ENCODE measurements at regions not wholly inside any gene's neighbourhood (a gene's known extent, or its start where the extent isn't known, plus 50 kb on each side); places are given as distances from the start of the nearest gene placed in this dataset.

- TF ChIP-seq CTCF (IDR thresholded peaks at IDR 0.05) (no peak), POLR2A (IDR thresholded peaks at IDR 0.05; ENCODE audit: low read depth) (no peak)
Observed at GRCh38 chr3:24624938-24625681, 130.5 kb upstream of the THRB start.

Data from esophagus muscularis mucosa (tissue), 3 donors.